HepG2 (cell line): ENCODE measurements at regions not wholly inside any gene's neighbourhood (a gene's known extent, or its start where the extent isn't known, plus 50 kb on each side); places are given as distances from the start of the nearest gene placed in this dataset.
"Not testable (repeated sequence)": the region's sequence is repeated elsewhere in the genome, so short reads cannot be mapped to it uniquely, and the experiment has no call there.

ENCODE experiments used
- CBX5 ChIP-seq: sonication (generic); formaldehyde crosslinking; IDR thresholded peaks from 2 replicates; pipeline ENCODE4 v1.4.0; 2020; ENCODE audit warnings: missing genetic modification reagents, borderline replicate concordance
- ETV6 ChIP-seq: sonication (generic); formaldehyde crosslinking; conservative IDR thresholded peaks from 2 replicates; pipeline ENCODE4 v1.4.0; 2020; ENCODE audit warnings: missing genetic modification reagents
- ZNF121 ChIP-seq: sonication (generic); formaldehyde crosslinking; IDR thresholded peaks from 2 replicates; pipeline ENCODE4 v1.5.0; 2020; ENCODE audit warnings: mild to moderate bottlenecking, missing genetic modification reagents
- ZNF501 ChIP-seq: sonication (generic); formaldehyde crosslinking; IDR thresholded peaks from 2 replicates; pipeline ENCODE4 v1.5.1; 2020; ENCODE audit warnings: mild to moderate bottlenecking, moderate library complexity, missing genetic modification reagents
- ZNF878 ChIP-seq: sonication (generic); formaldehyde crosslinking; IDR thresholded peaks from 2 replicates; pipeline ENCODE4 v1.8.1; 2023; ENCODE audit warnings: mild to moderate bottlenecking, missing genetic modification reagents, moderate library complexity

DNA sequence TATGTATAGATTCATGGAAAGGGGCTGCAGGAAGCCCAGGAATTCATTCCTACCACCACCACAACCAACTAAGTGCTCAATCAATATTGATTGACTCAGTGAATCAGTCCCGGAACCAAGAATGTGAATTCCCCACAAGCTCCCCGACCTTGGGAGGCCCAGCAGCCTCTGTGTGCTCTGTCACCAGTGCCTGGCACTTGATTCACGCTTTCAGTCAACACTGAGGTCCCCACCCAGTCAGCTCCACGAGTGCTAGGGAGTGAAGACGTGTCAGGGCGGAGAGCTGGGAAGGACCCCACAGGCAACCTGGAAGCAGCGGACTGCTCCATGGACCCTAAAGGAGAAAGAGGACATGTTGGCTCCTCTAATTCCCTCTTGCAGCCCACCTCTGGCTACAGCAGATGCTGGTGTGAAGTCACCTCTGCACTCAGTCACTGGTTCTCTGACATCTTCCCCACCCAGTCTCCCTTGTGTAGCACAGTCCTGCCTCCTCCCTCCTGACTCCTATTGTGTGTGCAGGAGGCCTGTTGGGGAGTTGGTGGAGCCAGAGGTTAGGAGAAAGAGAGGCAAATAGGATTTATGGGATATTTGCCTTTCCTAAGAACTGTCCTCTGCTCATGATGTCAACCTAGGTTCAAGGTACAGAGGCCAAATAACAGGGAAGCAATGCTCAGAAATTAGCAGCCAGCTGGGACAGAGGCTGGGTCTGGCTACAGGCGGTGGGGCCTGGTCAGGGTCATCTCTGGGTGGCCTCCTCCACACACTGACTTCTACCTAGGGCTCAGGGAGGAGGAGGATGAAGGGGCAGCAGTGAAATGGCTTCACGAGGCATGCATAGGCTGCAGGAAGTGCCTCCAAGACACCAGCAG, 88.2 kb downstream of the TRIM69 start:
- not testable (repeated sequence) for TF ChIP-seq ZNF878 (CRISPR knock-in tag); ZNF501 (CRISPR knock-in tag); ETV6; CBX5 (CRISPR knock-in tag); ZNF121
